ENCODE measurements at regions not wholly inside any gene's neighbourhood (a gene's known extent, or its start where the extent isn't known, plus 50 kb on each side); places are given as distances from the start of the nearest gene placed in this dataset.

GRCh38 chr12:25789541-25789944, 168.9 kb upstream of the RASSF8 start:
- TF ChIP-seq CTCF (IDR thresholded peaks at IDR 0.05) (no peak), POLR2A (IDR thresholded peaks at IDR 0.05) (no peak)
